HPDE6-E6E7 (cell line): ENCODE measurements at regions not wholly inside any gene's neighbourhood (a gene's known extent, or its start where the extent isn't known, plus 50 kb on each side); places are given as distances from the start of the nearest gene placed in this dataset.
"Not testable (repeated sequence)": the region's sequence is repeated elsewhere in the genome, so short reads cannot be mapped to it uniquely, and the experiment has no call there.

Source experiments
- DNase-seq: peaks from one replicate; pipeline ENCODE4 v3.0.0; 2011; ENCODE audit warnings: missing footprints; ENCODE audit errors: extremely low spot score

DNA sequence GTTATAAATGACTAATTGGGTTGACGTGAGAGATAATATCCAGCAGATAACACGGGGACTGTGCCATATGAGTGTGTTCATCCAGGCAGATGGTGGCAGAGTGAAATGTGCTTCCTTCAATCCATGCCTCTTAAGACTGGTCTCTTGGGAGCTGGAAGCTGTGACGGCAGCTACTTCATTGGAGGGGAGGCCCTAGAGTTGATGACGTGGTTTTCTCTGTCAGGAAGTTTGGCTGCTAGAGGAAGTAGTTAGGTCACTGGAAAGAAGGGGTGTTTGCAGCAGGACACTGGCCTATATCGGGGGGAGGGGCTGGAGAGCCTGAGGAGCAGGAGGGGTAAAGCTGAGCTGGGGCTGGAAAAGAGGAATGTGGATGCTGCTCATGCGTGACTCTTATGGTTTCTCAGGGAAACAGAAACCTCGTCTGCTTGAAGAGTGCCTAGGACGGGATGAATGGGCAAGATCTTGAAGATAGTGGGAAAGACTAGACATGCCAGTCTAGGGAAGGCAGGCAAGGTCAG lies 3051.6 kb downstream of the RPIA start:
- DNase-seq = not testable (repeated sequence)

DNA sequence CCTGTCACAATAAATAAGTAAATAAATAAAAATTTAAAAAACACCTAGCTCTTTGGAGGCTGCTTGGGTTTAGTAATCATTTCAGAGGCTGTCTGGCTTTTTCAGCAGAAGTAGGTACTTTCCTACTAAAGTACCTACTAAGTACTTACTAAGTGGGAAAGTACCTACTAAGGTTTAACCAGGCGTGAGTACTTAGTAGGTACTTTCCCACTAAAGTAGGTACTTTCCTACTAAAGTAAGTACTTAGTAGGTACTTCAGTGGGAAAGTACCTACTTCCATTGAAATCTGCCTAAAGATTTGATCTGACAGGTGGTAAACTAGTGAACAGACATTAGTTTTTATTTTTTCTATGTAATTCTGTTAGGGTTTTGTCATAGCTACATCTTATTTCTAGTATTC lies 3052.4 kb downstream of the RPIA start:
- DNase-seq = not testable (repeated sequence)

DNA sequence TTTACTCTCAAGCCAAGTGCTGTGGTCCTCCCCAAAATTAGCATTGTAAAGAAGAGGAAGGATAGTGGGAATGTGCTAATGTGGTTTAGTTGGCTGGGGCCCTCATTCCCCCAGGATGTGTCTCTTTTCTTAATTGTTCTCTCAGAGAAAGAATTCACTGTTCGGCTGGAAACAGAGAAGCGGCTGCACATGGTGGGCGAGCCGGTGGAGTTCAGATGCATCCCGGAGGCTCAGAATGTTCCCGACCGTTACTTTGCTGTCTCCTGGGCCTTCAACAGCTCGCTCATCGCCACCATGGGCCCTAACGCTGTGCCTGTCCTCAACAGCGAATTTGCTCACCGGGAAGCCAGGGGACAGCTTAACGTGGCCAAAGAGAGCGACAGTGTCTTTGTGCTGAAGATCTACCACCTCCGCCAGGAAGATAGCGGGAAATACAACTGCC lies 3053.2 kb downstream of the RPIA start:
- not testable (repeated sequence) for DNase-seq

DNA sequence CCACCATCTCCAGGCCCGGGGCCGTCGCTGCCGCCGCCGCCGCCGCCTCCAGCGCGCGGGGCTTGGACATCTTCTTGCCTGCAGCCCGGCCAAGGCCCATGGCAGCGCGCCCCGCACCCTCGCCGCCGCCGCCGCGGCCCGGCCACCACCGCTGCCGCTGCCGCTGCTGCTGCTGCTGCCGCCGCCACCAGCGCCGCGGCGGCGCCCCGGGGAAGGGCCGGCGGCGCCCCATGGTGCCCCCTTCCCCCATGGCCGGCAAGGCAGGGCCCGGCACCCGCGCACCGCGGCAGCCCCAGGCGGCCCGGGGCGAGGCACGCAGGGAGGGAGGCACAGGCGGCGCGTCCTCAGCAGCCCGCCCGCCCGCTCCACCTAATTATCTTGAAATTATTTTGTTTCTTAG lies 3057.4 kb downstream of the RPIA start:
- DNase-seq = no peak

DNA sequence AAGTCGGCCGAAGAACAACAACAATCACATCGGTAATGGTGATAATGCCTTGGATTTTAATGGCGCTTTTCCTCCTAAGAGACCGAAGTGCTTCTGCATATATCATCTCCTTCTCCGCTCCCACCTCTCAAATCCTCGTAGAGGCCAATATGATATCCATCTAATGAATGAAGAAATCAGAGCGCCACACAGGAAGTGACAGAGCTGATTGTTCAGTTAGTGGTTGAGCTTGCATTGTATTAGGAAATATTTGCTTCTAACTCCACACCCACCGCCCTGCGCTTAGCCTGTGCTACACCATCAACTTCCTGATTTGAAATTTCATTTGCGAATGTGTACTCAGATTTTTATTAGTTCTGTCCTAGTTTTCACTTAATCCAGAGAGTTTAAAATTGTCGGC lies 3058.2 kb downstream of the RPIA start:
- DNase-seq = not testable (repeated sequence)

DNA sequence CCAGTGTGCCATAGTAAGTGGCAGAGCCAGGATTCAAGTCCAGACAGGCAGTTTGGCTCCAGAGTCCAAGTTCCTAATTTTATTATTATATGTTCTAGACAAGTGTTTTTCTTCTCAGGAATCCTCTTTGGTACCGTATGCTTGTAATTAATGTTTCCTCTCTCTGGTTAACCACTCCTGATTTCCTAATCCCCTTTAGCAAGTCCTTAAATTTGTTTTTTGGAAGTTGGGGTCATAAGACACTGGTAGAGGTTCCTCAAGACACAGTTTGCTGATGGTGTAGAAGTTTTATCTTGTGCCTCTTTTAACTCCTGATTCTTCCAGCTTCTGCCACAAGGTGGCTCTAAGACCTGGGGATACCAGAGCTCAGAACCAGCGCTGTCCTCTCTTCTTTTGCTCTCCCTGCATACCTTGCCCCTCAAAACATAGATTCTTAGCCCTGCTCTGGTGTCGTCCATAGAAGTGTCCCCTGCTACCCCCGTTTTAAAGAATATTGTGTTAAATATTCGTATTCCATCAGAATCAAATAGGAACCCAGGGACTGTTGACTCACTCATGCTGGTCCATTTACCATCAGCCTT lies 3068.0 kb downstream of the RPIA start:
- DNase-seq = not testable (repeated sequence)

DNA sequence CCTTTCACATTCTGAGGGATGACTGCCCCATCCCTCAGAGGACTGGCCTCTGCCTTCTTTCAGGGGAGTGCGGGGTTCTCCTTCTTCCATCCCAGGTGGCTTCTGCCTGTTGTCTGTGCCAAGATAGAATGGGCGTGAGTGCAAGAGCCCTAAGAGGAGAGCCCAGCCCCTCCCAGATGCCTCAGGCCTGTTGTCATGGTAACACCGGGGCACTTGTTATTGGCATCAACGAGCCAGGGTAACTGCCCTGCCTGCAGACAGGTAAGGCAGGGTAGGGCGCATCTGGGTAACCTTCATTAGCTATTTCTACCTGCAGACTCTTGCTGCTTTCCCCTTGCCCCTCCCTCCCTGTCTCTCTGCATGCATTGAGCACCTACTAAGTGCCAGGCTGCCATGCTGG lies 3069.2 kb downstream of the RPIA start:
- not testable (repeated sequence) for DNase-seq

DNA sequence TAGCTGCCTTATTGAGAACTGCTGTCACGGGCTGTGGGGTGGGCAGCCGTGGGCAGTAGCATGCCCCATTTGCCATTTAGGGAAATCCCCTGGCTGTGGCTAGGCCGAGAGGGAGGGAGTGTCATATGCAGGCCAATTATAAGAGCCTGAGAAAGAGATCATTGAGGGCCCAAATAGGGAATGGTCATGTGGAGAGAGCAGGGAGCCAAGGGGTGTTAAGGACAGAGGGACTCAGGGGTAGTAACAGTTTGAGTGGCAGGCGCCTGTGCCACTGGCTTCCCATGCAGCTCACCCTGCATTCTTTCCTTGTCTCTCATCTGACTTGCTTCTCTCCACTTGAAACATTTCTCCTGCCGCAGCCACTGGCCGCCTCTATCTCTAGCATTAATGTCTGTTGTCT lies 3070.8 kb downstream of the RPIA start:
- DNase-seq = not testable (repeated sequence)

DNA sequence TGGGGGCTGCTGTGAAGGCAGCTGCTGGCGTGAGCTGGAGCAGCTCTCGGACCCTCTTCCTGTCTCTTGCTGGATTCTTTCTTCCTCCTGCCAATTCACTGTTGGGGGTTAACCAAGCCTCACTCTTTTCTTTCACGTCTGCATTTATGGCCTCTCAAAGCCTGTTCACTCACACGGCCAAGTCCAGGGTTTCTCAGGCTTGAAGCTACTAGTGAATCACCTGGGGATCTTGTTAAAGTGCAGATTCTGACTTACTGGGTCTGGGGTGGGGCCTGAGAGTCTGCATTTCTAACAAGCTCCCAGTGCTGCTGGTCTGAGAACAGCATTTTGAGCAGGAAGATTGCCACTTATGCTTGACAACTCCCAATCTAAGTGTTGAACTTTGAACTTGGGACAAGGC lies 3072.2 kb downstream of the RPIA start:
- DNase-seq = not testable (repeated sequence)

DNA sequence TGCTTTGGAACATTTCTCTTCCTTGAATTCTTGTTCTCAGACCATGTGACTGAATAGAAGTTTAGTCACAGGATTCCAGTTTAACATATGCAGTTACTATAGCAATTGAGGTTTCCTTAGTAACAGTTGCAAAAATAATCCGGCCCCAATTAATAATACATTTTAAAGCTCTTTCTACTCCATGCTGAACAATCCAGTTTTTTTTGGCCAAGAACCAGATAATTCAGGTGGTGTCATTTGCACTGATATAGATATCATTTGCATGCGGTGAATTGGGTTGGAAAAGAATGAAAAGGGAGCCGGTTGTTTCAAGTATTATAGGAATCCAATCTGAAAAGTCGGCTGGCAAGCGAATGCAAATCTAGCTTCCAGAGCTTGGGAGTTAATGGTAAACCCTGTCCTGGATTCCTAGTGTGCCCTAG lies 3073.1 kb downstream of the RPIA start:
- not testable (repeated sequence) for DNase-seq

DNA sequence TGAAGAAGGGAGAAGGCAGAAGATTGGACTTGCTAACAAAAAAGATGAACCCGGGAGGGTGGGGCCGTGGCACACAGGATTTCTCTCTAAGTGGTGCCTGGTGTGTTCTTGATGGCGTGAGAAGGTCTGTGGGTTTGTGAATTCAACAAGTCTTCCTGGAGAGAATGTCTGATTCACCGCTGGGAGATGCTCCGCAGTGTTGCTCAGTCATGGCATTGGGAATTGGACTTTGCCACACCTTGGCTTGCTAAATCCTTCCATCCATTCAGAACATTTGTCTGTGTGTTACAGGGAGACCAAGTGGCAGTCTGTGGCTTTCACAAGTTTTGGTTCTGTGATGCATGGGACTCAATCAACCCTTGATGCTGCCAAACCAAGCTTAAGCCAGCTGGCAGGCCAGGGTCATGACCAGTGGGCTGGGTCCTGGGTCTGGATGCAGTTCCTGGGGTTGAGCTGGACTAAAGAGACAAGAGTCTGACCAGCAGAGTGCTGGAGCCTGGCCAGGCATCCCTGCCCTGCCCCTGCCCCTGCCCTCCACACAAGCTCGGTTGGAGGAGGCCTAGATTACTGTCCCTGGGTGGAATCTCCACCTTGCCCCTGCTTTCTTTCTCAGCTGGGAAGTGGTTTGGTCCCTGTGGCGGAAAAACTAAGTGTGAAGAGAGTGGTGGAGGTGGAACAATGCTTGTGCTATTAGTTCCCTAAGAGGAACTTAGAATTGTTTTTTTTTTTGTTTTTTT lies 3073.7 kb downstream of the RPIA start:
- DNase-seq = not testable (repeated sequence)

DNA sequence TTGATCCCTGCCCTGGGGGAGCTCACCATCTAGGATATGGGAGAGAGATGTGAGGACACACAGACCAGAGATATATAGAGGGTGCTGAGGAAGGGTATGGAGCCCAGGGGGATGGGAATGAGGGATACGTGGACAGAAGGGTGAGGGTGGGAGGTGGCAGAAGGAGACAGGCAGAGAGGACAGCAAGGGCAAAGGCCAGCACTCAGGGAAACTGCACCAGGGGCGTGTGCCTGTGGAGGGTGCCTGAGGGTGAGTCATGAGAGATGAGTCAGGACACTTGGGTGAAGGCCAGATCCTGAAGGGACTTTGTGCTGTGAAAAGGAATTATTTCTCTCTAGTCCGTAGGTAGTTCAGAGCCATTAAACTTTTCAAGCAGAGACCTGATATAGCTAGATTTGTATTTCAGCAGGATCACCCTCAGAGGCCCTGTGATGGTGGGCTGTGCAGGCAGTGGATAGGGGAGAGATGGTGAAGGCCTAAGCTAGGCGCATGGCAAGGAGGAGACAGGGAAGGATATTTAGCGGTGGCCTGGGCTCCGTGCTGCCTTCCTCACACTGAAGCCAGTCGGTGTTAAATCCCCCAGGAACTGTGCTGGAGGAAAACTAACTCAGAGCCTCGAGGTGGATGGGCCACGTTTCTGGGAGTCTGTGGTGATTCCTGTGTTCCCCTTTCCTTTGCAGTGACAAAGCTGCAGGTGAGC lies 3075.0 kb downstream of the RPIA start:
- peak; percentile 16 for DNase-seq

DNA sequence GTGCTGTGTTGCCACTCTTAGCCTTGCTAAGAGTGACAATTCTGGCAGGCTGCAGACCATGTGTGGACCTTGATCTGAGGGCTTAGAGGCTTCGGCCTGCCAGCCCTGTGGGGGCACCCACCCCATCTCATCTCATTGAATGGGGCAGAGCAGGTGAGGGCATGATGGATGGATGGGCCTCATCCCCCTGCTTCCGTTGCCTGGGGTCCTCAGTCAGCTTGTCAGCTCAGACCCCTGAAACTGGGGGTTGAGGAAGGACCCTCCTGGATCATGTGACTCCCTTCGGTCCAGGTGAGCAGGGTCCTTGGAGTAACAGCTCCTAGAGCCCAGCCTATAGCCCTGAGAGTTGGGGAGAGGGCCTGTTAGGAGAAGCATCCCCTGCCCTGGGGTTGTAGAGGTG lies 3076.8 kb downstream of the RPIA start:
- not testable (repeated sequence) for DNase-seq

DNA sequence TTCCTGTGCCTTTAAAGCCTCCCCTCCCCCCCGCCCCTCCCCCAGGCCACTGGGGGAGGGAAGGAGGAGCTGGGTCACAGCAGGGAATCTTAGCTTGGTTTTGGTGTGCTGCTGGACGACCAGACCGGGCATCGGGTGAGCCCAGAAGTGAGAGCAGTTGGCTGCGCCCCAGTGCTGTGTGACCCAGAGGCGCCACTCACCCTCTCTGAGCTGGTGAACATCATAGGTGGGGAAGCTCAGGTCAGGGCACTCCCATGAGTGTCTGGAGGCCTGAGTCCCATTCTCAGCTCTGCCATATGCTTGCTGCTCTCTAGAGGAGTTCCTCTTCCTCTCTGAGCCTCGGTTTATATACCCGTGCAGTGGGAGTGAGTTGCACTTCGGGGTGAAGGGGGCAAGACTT lies 3077.5 kb downstream of the RPIA start:
- not testable (repeated sequence) for DNase-seq

DNA sequence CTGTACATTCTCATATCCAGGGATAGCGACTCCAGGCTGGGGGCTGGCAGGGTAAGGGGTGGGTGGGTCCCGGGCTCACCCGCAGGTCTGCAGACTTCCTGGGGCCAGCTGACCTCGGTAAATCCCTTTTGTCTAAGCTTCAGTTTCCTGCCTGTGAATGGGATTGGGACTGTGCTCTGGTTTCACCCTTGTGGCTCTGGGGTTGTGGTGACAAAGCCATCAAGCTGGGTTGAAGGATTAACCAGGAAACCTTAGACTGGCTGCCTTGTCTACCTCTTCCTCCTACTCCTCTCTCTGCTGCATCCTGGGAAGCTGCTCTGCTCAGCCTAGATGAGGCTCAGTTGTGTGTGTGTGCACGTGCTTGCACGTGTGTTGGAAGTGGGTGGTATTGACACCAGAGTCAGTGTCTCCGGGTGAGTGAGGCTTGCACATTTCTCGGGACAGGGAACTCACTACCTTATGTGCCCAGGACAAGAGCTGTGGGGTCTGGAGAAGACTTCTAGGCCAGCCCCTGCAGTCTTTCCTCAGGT lies 3078.6 kb downstream of the RPIA start:
- DNase-seq = not testable (repeated sequence)

DNA sequence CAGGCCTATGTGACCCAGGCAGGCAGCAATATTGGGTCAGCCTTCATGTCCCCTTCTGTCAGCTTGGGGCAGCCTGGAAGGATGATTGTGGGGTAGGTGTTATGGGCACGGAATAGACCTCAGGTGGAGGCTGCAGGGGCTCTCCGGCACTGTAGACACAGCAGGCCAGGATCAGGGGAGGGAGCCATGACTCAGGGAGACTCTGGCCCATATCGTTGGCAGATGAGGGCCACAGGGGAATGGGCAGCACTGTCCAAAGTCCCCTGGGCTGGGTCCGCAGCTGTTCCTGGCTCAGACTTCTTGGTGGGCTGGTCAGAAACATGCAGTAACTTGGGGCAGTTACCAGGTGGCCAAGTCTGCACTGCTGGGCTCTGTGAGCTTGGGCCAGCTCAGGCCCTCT lies 3080.1 kb downstream of the RPIA start:
- DNase-seq = not testable (repeated sequence)

DNA sequence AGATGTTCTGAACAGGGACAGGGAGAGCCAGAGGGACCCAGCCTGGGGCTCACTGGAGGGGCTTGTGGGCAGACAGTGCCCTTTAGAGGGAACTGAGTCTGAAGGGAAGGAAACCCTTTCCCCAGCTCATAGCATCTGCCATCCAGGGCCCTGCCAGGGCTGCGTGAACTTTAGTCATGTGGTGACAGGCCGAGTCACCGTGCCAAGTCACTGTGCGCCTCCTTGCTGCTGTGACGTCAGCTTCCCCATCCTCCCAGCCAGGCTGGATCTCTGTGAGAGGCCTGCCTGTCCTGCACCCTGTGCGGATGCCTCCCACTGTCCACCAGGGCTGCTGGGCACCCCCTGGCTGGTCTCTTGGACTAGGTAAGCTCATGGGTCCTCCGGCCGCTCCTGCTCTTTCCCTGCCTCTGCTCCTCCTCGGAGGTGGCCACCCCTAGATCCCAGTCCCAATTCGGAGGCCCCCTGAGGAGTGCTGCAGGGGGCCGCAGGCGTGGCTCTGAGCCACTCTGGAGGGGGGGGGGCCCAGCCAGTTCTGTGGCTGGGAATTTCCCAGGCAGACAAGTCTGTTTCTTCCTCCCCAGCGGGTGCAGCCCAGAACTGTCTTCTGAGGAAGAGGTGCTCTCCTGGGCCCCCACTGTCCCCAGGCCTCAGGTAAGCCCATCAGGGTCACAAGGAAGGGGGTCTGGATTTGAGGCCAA lies 3080.9 kb downstream of the RPIA start:
- DNase-seq = not testable (repeated sequence)

DNA sequence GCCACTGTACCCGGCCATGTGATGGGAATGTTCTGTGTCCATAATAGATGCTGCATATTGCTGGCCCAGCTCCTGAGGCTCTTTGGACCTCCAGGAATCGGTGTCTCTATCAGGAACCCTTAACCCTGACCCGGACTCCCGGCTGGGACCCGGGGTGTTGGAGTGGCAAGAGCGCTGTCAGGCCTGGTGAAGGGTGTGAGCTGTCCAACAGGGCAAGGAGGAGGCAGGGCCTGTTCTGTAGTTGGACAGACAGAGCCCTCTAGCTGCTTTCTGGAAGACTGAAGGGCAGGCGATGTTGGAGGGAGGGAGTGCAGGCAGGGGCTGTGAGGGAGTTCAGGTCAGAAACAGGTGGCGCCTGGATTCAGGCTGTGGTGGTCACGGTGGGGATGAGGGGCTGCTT lies 3082.3 kb downstream of the RPIA start:
- not testable (repeated sequence) for DNase-seq

DNA sequence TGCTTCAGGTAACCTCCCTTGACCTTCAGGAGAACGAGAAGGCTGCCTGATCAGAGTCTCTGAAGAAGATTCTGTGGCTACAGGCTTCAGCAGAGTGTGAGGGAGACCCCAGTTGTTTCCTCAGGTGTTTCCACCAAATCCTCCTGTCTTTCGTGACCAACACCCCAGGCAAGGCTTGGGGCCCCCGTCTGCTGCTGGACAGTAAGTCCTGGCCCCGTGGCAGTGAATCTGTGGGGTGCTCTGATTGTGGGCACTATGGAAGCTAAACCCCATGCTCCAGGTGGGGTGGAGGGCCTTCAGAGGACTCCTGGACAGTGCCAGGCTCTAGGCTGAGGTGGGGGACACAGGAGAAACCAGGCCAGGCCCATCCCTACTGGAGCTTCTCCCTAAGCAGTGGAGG lies 3083.7 kb downstream of the RPIA start:
- DNase-seq = not testable (repeated sequence)

DNA sequence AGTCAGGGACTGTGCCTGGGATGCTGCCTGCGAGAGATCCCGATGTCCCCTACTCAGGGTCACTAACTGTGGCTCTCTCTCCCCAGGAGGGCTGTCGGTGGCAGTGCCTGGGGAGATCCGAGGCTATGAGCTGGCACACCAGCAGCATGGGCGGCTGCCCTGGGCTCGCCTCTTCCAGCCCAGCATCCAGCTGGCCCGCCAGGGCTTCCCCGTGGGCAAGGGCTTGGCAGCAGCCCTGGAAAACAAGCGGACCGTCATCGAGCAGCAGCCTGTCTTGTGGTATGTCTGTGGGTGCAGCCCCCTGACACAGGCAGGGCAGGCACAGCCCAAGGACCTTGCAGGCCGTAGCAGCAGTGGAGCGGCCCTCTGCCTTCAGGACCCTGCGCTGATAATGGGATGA lies 3088.9 kb downstream of the RPIA start:
- not testable (repeated sequence) for DNase-seq

DNA sequence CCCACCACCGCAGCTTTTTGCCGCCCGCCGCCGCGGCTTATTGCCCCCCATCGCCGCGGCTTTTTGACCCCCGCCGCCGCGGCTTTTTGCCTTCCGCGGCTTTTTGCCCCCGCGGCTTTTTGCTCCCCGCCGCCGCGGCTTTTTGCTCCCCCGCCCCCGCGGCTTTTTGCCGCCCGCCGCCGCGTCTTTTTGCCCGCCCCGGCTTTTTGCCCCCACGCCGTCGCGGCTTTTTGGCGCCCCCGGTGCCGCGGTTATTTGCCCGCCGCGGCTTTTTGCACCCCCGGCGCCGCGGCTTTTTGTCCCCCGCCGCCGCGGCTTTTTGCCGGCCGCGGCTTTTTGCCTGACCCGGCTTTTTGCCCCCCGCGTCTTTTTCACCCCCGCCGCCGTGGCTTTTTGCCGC lies 3061.8 kb upstream of the TEKT4 start:
- not testable (repeated sequence) for DNase-seq
